Heart left ventricle (tissue), 16 donors: ENCODE measurements at regions not wholly inside any gene's neighbourhood (a gene's known extent, or its start where the extent isn't known, plus 50 kb on each side); places are given as distances from the start of the nearest gene placed in this dataset.

Experiments used
- ATAC-seq, 4 donors: fragments of 200-7000 bp; cut with Tn5 transposase; one replicate each; pipeline ENCODE4 v1.9.1; 2020 to 2022; ENCODE audit warnings: moderate library complexity in 4 of 4, mild to moderate bottlenecking in 3 of 4, moderate number of reproducible peaks in 1 of 4
- DNase-seq, 5 donors: peaks; one replicate each; pipeline ENCODE4 v3.0.0-alpha.2; 2020
- H3K27ac ChIP-seq, 12 donors: fragments of 200-600 bp; sonication (generic) in 4 of 12; one replicate each; pipeline versions ENCODE4 v1.5.0 to v1.8.0; 2016 to 2022; ENCODE audit warnings: mild to moderate bottlenecking in 2 of 12
- H3K27me3 ChIP-seq, 9 donors: fragments of 200-600 bp; sonication (generic) in 2 of 9; one replicate each; pipeline versions ENCODE4 v1.5.1 to v1.8.0; 2016 to 2022; ENCODE audit warnings: mild to moderate bottlenecking in 3 of 9
- H3K36me3 ChIP-seq, 9 donors: fragments of 200-600 bp; sonication (generic) in 2 of 9; one replicate each; pipeline versions ENCODE4 v1.5.0 to v1.8.0; 2018 to 2022; ENCODE audit warnings: mild to moderate bottlenecking in 2 of 9
- H3K4me1 ChIP-seq, 12 donors: fragments of 200-600 bp; sonication (generic) in 4 of 12; one replicate each; pipeline versions ENCODE4 v1.5.0 to v1.8.0; 2016 to 2022; ENCODE audit warnings: mild to moderate bottlenecking in 3 of 12
- H3K4me3 ChIP-seq, 12 donors: fragments of 200-600 bp; sonication (generic) in 4 of 12; one replicate each; pipeline versions ENCODE4 v1.5.0 to v1.8.0; 2017 to 2022; ENCODE audit warnings: mild to moderate bottlenecking in 9 of 12, moderate library complexity in 4 of 12
- H3K9me3 ChIP-seq, 12 donors: fragments of 200-600 bp; sonication (generic) in 4 of 12; one replicate each; pipeline versions ENCODE4 v1.5.0 to v1.8.0; 2016 to 2022; ENCODE audit warnings: mild to moderate bottlenecking in 1 of 12
- CTCF ChIP-seq, 12 donors: fragments of 200-600 bp; sonication (generic) in 4 of 12; IDR thresholded peaks; one replicate each; pipeline versions ENCODE4 v1.5.0 to v1.8.0; 2018 to 2022; ENCODE audit warnings: antibody characterized with exemption in 12 of 12, mild to moderate bottlenecking in 5 of 12
- POLR2A ChIP-seq, 2 donors: fragments of 450-650 bp; IDR thresholded peaks; one replicate each; pipeline ENCODE4 v1.6.1; 2017; ENCODE audit warnings: antibody characterized with exemption in 2 of 2, mild to moderate bottlenecking in 2 of 2, moderate library complexity in 2 of 2
- whole genome bisulfite sequencing, 4 donors: extraction: QIAGEN DNeasy Blood & Tissue Kit in 2 of 4; methylation state at CpG; one replicate each; pipeline versions ENCODE4 v1.1.5 to v1.1.7; 2013 to 2018; 5-methylcytosine and 5-hydroxymethylcytosine counted together
- intact Hi-C, 10 donors: fragments of 100-400 bp; cut with DNase I; formaldehyde crosslinking; loops; one replicate each; pipeline versions ENCODE4 v1.11.1 to v1.14.2; 2022
- donor health status: ischemic (EF 13 %, LVEDD 7.1; RV severe dilation, severe dysfunction).
- donor health status: healthy with polysubstance abuse.
- donor health status: DM: no; HTN: yes; CAD: no.
- donor health status: DM: no; HTN: no; CAD: no.
- donor health status: ischemic (EF 25% LVEDD 6.9; RV normal size, moderate dysfunction).
- donor health status: ischemic (EF 25% LVEDD 5.7; RV mildly dilated, moderate dysfunction).
- donor health status: healthy.
- donor health status: DM: yes; HTN: yes; CAD: no.
- donor health status: ischemic (EF 35%, LVEDD 5.7; RV mildly dilated, moderate dysfunction).
- donor health status: nonischemic (EF 11% LVEDD 7.7; RV severe dilation, severe dysfunction).
- donor health status: DM: yes; HTN: yes; CAD: no.
- donor health status: PGD.
- donor health status: ischemic (EF 29% LVEDD 5.4; RV normal size, mild dysfunction).
- donor health status: nonischemic (EF 23%, LVEDD 6.1; RV moderate dilation, normal function).

- H3K36me3 ChIP-seq, result no peaks in the 10 kb centered on the region
- peaks cover 0 to 19% (median 7%) of the 10 kb centered on the region in 12 donors for H3K4me1 ChIP-seq
- H3K27me3 ChIP-seq, result no peaks in the 10 kb centered on the region
- WGBS, 4 donors, result 90 to 98% (median 95%) methylated on average over 2 of the region's 2 CpGs
- TF ChIP-seq CTCF (IDR thresholded peaks at IDR 0.05) (no peak), POLR2A (IDR thresholded peaks at IDR 0.05) (no peak)
- H3K27ac ChIP-seq, result no peak overlapping the region
- DNase-seq, result no peak
- no peak overlapping the region for H3K4me3 ChIP-seq
- intact Hi-C loops, result loop anchor here in 1 of 10 donors (10.0 kb wide), 1 partner anchor 240 kb away; the partner anchor contains the start of gene JUN
- no peaks in the 10 kb centered on the region for H3K9me3 ChIP-seq
- ATAC-seq, result no peak
Measured at GRCh38 chr1:59025201-59025600, 241.4 kb upstream of the JUN start.

DNA sequence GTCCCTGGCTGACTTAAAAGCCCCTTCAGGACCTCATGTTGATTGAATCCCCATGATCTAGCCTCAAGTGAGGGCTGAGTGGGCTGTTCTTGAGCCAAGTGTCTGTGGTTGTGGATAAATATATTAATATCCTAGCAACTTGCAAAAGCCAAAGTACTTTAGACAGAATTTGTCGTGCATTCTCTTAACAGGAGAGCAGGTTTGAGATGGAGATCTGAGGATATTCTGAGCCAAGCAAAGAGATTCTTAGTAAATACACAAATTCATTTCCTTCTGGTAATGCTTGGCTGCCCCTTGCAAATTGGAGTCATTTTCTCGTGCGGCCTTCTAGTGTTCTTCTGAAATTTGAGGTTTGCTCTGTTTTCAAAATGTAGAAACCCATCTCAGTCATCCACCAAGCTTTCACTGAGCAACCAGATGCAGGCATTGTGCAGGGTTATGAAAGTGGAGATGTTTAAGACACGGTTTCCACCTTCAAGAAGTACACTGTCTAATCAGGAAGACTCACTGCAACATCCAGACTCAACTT lies 242.1 kb upstream of the JUN start:
- no peak for DNase-seq
- intact Hi-C loops, result loop anchor here in 1 of 10 donors (10.0 kb wide), 1 partner anchor 241 kb away; the partner anchor contains the start of gene JUN
- no peak for TF ChIP-seq CTCF (IDR thresholded peaks at IDR 0.05)
- no peak for TF ChIP-seq POLR2A (IDR thresholded peaks at IDR 0.05)
- Histone ChIP-seq H3K9me3 (no peaks in the 10 kb centered on the region), H3K36me3 (no peaks in the 10 kb centered on the region), H3K4me1 (peaks cover 0 to 12% (median 0%) of the 10 kb centered on the region in 12 donors), H3K27ac (no peak overlapping the region), H3K27me3 (no peaks in the 10 kb centered on the region), H3K4me3 (no peak overlapping the region)
- ATAC-seq, result no peak
- 83 to 90% (median 85%) methylated on average over 4 of the region's 4 CpGs for WGBS, 4 donors

DNA sequence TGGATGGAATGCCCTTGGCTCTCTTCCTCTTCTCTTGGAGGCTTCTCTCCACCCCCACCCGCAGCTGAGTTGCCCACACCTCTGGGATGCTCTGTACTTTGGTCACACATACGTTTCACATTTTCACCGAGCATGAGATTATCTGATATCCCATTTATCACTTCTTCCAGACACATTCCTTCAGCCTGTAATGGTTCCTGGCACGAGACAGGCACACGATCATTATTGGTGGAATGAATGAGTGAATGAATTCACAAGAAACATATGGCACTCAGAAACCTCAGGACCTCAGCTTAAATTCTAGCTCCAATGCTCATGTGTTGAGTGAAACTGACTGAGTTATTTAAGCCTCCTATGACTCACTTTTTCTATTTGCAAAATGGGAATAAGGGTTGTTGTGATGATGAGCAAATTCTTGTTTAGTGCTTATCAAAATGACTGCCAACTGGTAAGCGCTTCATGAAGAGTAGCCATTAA lies 242.7 kb upstream of the JUN start:
- WGBS, 4 donors, result 88 to 95% (median 94%) methylated on average over 6 of the region's 6 CpGs
- intact Hi-C loops, result loop anchor here in 1 of 10 donors (10.0 kb wide), 1 partner anchor 242 kb away; the partner anchor contains the start of gene JUN

GRCh38 chr1:59027177-59027576 lies 243.3 kb upstream of the JUN start:
- H3K36me3 ChIP-seq, result no peaks in the 10 kb centered on the region
- DNase-seq, result no peak
- no peaks in the 10 kb centered on the region for H3K9me3 ChIP-seq
- no peak for ATAC-seq
- intact Hi-C loops, result loop anchor here in 1 of 10 donors (10.0 kb wide), 1 partner anchor 242 kb away; the partner anchor contains the start of gene JUN
- 91 to 96% (median 95%) methylated on average over 2 of the region's 2 CpGs for WGBS, 4 donors
- H3K27me3 ChIP-seq, result no peaks in the 10 kb centered on the region
- H3K27ac ChIP-seq, result no peak overlapping the region
- H3K4me3 ChIP-seq, result no peak overlapping the region
- TF ChIP-seq CTCF (IDR thresholded peaks at IDR 0.05), result no peak
- no peak for TF ChIP-seq POLR2A (IDR thresholded peaks at IDR 0.05)
- peaks cover 0 to 11% (median 0%) of the 10 kb centered on the region in 12 donors for H3K4me1 ChIP-seq

More for the DNA sequence above, 242.7 kb upstream of the JUN start:
- Histone ChIP-seq H3K4me3 (no peak overlapping the region), H3K27me3 (no peaks in the 10 kb centered on the region), H3K27ac (no peak overlapping the region), H3K9me3 (no peaks in the 10 kb centered on the region), H3K36me3 (no peaks in the 10 kb centered on the region), H3K4me1 (peaks cover 0 to 11% (median 0%) of the 10 kb centered on the region in 12 donors)
- DNase-seq (no peak), ATAC-seq (no peak)
- no peak for TF ChIP-seq POLR2A (IDR thresholded peaks at IDR 0.05)
